ENCODE measurements at regions not wholly inside any gene's neighbourhood (a gene's known extent, or its start where the extent isn't known, plus 50 kb on each side); places are given as distances from the start of the nearest gene placed in this dataset.

GRCh38 chr11:113603277-113604059, 102.6 kb downstream of the TMPRSS5 start:
- no peak overlapping the region for H3K4me3 ChIP-seq (ENCODE audit: low read depth, low read length)
- no peak for TF ChIP-seq CTCF (conservative IDR thresholded peaks at IDR 0.05; ENCODE audit: low read depth, low read length)
- no peak for DNase-seq (ENCODE audit: low read depth)

GRCh38 chr11:113602483-113602882, 103.6 kb downstream of the TMPRSS5 start:
- TF ChIP-seq CTCF (conservative IDR thresholded peaks at IDR 0.05; ENCODE audit: low read depth, low read length): no peak
- no peak for DNase-seq (ENCODE audit: low read depth)
- H3K4me3 ChIP-seq (ENCODE audit: low read depth, low read length): no peak overlapping the region

- TF ChIP-seq CTCF (conservative IDR thresholded peaks at IDR 0.05; ENCODE audit: low read depth, low read length): no peak
- no peak for DNase-seq (ENCODE audit: low read depth)
- H3K4me3 ChIP-seq (ENCODE audit: low read depth, low read length): no peak overlapping the region
These were observed 109.5 kb downstream of the TMPRSS5 start for GRCh38 chr11:113596658-113597057.

- no peak for TF ChIP-seq CTCF (conservative IDR thresholded peaks at IDR 0.05; ENCODE audit: low read depth, low read length)
- no peak overlapping the region for H3K4me3 ChIP-seq (ENCODE audit: low read depth, low read length)
- DNase-seq (ENCODE audit: low read depth): no peak
These were observed 110.1 kb downstream of the TMPRSS5 start for GRCh38 chr11:113595810-113596594.

GRCh38 chr11:113593698-113594308, 112.3 kb downstream of the TMPRSS5 start:
- no peak overlapping the region for H3K4me3 ChIP-seq (ENCODE audit: low read depth, low read length)
- no peak for TF ChIP-seq CTCF (conservative IDR thresholded peaks at IDR 0.05; ENCODE audit: low read depth, low read length)
- no peak for DNase-seq (ENCODE audit: low read depth)

GRCh38 chr11:113591117-113591516, 115.0 kb downstream of the TMPRSS5 start:
- no peak overlapping the region for H3K4me3 ChIP-seq (ENCODE audit: low read depth, low read length)
- TF ChIP-seq CTCF (conservative IDR thresholded peaks at IDR 0.05; ENCODE audit: low read depth, low read length): no peak
- no peak for DNase-seq (ENCODE audit: low read depth)
